Activated T-helper 1 cell treated with anti-CD3 and anti-CD28 coated beads, Interleukin-12 subunit alpha, Interleukin-12 subunit beta, Interleukin-2, Interleukin-4 antibody, amounts not matched to agents 30 ng/mL and 10 ng/mL and 1 ng/mL, durations not matched to agents 14 hours and 24 hours and 36 hours (primary cell): ENCODE measurements at regions not wholly inside any gene's neighbourhood (a gene's known extent, or its start where the extent isn't known, plus 50 kb on each side); places are given as distances from the start of the nearest gene placed in this dataset.

Experiments
- DNase-seq: peaks from one replicate; pipeline ENCODE4 v3.0.0; 2021; ENCODE audit warnings: low spot score
- H3K27ac Mint-ChIP-seq: one replicate; pipeline ENCODE4 v1.8.0; 2021; ENCODE audit warnings: mild to moderate bottlenecking, mixed read lengths
- H3K27me3 Mint-ChIP-seq: one replicate; pipeline ENCODE4 v1.8.0; 2022; ENCODE audit warnings: mild to moderate bottlenecking, moderate library complexity, mixed read lengths; ENCODE audit not compliant: insufficient read depth
- H3K36me3 Mint-ChIP-seq: one replicate; pipeline ENCODE4 v1.8.0; 2021; ENCODE audit warnings: low read depth, mixed read lengths
- H3K4me1 Mint-ChIP-seq: one replicate; pipeline ENCODE4 v1.8.0; 2021; ENCODE audit warnings: low read depth, mixed read lengths
- H3K4me3 Mint-ChIP-seq: one replicate; pipeline ENCODE4 v1.8.0; 2021; ENCODE audit warnings: mild to moderate bottlenecking, moderate library complexity, mixed read lengths
- H3K9me3 Mint-ChIP-seq: one replicate; pipeline ENCODE4 v1.8.0; 2021; ENCODE audit warnings: mixed read lengths
- intact Hi-C: fragments of 100-400 bp; cut with micrococcal nuclease; formaldehyde crosslinking; loops from one replicate; pipeline ENCODE4 v1.15.1; 2024

DNA sequence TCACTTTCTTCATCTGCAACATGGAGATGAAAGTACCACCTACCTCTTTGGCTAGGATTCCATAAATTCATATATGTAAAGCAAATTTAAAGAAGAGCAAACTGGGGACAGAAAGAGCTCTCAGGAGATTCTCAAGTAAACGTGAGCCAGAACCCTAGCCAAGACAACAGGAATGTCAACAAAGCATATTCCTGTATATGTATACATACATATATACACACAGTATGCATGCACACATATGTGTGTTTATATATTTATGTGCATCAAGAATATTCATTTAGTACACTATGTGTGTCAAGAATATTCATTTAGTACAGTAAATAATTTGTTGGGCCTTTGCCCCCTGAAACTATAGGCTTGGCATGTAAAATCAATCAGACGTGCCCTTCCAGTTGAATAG is 574.4 kb upstream of the KLHL29 start:
- Mint-ChIP-seq H3K36me3 (no peaks in the 10 kb centered on the region), H3K4me3 (no peak overlapping the region), H3K9me3 (peaks cover 7% of the 10 kb centered on the region), H3K27me3 (no peaks in the 10 kb centered on the region), H3K4me1 (no peaks in the 10 kb centered on the region), H3K27ac (no peak overlapping the region)
- no peak for DNase-seq
- intact Hi-C loops: no loop called here

DNA sequence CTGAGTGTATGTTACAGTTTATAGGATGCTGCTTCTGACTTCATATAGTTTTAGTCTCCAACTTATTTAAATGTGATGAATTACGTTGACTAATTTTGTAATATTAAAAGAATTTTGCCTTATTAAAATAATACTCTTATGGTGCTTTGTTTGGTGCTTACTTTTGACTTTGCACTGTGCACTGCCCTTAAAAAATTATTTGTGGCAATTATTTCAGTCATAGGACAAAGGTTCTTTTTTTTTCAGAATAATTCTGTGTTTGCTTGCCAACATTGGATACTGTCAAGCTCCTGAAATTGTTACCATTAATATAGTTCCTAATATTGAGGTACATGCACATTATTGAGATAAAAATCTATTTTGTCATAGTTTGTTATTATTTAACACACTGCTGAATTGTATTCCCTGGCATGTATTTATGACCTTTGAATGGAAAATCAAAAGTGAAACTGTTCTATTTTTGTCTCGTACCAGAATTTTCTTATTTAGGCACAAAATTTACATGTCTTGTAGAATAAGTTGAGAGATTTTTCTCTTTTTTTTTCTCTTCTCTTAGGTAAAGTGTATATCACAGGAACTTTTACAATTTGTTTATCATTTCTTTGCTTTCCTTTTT is 572.8 kb upstream of the KLHL29 start:
- no peak for DNase-seq
- intact Hi-C loops: no loop called here
- Mint-ChIP-seq H3K27me3 (no peaks in the 10 kb centered on the region), H3K4me3 (no peak overlapping the region), H3K9me3 (no peaks in the 10 kb centered on the region), H3K4me1 (no peaks in the 10 kb centered on the region), H3K36me3 (no peaks in the 10 kb centered on the region), H3K27ac (no peak overlapping the region)

DNA sequence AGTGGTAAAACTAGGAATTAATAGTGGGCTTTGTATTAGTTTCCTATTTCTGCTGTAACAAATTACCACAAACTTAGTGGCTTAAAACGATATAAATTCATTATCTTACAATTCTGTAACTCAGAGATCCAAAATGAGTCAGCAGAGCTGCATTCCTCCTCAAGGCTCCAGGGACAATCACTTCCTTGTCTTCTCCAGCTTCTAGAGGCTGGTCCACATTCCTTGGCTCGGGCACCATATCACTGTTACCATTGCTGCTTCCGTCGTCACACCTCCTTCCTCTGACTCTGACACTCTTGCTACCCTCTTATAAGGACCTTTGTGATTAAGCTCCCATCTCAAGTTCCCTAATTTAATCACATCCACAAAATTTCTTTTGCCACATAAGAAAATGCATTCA is 567.8 kb upstream of the KLHL29 start:
- Mint-ChIP-seq H3K36me3 (no peaks in the 10 kb centered on the region), H3K27me3 (no peaks in the 10 kb centered on the region), H3K4me3 (no peak overlapping the region), H3K9me3 (no peaks in the 10 kb centered on the region), H3K4me1 (no peaks in the 10 kb centered on the region), H3K27ac (no peak overlapping the region)
- no peak for DNase-seq
- intact Hi-C loops: no loop called here

DNA sequence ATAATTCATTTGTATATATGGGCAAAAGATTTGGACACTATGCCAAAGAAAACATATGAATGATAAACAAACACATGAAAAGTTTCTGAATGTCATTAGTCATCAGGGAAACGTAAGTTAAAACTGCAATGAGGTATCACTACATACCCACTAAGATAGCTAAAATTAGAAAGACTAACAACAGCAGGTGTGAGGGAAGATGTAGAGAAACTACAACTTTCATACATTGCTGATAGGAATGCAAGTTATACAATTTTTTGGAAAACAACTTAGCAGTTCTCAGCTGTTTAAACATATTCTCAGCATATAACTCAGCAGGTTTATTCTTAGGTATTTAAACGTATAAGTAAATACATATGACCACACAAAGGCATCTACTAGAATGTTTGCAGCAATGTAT is 563.5 kb upstream of the KLHL29 start:
- intact Hi-C loops: no loop called here
- Mint-ChIP-seq H3K27ac (no peak overlapping the region), H3K4me1 (no peaks in the 10 kb centered on the region), H3K4me3 (no peak overlapping the region), H3K36me3 (no peaks in the 10 kb centered on the region), H3K27me3 (no peaks in the 10 kb centered on the region), H3K9me3 (no peaks in the 10 kb centered on the region)
- DNase-seq: no peak

DNA sequence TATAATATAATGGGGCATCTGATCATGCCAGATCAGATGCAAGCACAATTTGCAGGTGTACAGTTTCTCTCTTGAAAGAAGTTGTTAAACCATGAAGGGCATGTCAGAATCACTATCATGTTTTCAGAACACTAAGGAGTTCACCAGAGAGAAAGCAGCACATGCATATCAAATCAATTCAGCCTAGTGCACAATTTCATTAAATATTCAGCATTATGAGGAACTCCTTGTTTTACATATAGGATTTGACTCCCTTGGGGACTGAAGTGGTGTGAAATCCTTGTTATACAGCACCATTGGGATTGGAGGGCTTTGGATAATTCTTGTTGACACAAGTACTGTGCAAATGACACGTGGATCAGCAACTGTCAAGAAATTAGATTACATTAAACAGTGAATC is 562.1 kb upstream of the KLHL29 start:
- H3K4me3 Mint-ChIP-seq: no peak overlapping the region
- H3K4me1 Mint-ChIP-seq: no peaks in the 10 kb centered on the region
- H3K27me3 Mint-ChIP-seq: no peaks in the 10 kb centered on the region
- intact Hi-C loops: no loop called here
- no peaks in the 10 kb centered on the region for H3K36me3 Mint-ChIP-seq
- no peaks in the 10 kb centered on the region for H3K9me3 Mint-ChIP-seq
- no peak overlapping the region for H3K27ac Mint-ChIP-seq
- DNase-seq: no peak

DNA sequence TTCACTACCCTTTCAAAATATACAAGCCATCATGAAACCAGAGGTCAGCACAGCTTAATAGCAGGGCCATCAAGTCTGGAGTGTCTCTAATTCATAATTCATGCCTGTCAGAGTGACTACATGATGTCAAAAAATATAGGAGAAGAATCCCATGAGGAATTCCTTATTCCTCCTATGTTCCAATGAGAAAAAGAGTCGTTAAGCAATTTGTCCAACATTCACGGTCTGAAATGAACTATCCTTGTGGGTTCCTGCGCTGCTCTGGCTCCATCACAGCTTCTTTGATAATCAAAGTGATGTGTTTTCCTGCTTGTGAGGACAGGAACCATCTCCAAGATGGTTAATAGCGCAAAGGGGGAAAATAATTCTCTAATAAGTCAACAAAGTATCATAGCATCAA is 560.4 kb upstream of the KLHL29 start:
- Mint-ChIP-seq H3K27me3 (no peaks in the 10 kb centered on the region), H3K4me3 (no peak overlapping the region), H3K4me1 (no peaks in the 10 kb centered on the region), H3K9me3 (no peaks in the 10 kb centered on the region), H3K36me3 (no peaks in the 10 kb centered on the region), H3K27ac (no peak overlapping the region)
- intact Hi-C loops: no loop called here
- DNase-seq: no peak

DNA sequence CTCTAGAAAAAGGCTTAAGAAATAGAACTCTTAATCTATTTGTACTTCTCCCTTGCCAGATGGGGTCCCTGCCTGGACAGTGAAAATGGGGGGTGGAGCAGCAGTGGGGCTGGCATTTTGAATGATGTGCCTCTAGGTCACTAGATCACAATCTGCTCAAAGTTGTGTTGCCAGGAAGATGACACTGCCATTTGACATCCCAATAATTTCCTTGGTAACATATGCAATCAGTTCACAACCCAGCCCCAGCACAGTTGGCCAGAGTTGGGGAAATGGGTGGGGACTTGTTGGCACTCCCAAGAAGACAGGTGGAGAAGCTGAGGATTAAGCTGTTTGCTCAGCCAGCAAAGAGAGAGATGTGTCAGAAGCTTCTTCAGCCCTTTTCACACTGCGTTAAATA is 558.3 kb upstream of the KLHL29 start:
- no peaks in the 10 kb centered on the region for H3K9me3 Mint-ChIP-seq
- H3K4me1 Mint-ChIP-seq: no peaks in the 10 kb centered on the region

DNA sequence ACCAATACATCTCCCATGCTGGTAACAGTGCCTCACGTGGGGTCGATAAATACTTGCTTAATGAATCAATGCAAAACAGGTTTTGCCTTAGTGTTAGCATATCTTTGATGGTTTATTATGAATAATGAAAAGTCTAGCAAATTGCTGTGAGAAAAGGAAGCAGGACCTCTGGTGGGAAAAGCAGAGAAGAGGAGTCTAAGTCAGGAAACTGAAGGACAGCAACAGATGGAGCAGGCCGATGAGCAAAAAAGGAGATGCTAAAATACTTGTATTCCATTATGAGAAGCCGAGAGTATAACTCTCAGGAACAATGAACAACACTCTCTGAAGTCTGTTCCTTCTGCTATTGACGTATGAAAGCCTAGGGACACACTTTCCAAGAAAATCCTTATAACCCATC is 555.2 kb upstream of the KLHL29 start:
- intact Hi-C loops: no loop called here
- Mint-ChIP-seq H3K4me3 (no peak overlapping the region), H3K27me3 (no peaks in the 10 kb centered on the region), H3K36me3 (no peaks in the 10 kb centered on the region), H3K9me3 (no peaks in the 10 kb centered on the region), H3K27ac (no peak overlapping the region), H3K4me1 (no peaks in the 10 kb centered on the region)
- no peak for DNase-seq

More for the DNA sequence above, 558.3 kb upstream of the KLHL29 start:
- no peak for DNase-seq
- Mint-ChIP-seq H3K36me3 (no peaks in the 10 kb centered on the region), H3K4me3 (no peak overlapping the region), H3K27ac (no peak overlapping the region), H3K27me3 (no peaks in the 10 kb centered on the region)
- intact Hi-C loops: no loop called here

DNA sequence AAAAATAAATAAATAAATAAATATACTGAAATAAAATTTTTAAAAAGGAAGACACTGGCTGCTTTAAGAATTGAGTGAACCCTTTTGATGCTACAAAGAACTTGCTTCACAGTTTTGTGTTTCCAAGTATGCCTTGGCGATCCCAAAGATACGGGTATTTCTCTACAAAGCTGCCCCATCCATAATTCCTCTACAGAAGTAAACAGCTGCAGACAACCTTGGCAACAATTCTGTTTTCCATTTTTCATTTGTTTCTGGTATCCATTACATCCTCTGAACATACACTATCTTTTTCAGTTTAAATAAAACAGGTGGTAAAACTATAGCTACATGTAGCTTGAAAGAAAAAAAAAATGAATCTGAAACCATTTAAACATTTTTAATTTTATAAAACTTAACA is 552.8 kb upstream of the KLHL29 start:
- no peak overlapping the region for H3K4me3 Mint-ChIP-seq
- DNase-seq: no peak
- H3K27me3 Mint-ChIP-seq: no peaks in the 10 kb centered on the region
- intact Hi-C loops: no loop called here
- no peak overlapping the region for H3K27ac Mint-ChIP-seq
- H3K36me3 Mint-ChIP-seq: no peaks in the 10 kb centered on the region
- no peaks in the 10 kb centered on the region for H3K9me3 Mint-ChIP-seq
- H3K4me1 Mint-ChIP-seq: no peaks in the 10 kb centered on the region

DNA sequence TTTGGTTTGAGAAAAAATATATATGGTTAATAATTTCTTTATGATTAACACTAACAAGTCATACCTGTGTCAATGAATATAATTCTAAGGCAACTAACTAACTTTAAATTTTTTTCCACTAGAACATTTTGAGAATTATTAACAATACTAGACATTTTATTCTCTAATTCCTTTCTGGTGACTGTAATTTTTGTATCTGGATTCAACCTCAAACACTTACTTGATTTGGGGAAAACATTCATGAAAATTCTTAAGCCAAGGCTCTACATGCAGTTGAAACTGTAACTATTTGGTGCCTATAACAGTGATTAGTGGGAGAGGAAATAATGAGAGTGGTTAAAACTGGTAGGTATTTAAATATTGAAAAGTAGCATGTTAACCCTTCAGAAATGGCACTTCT is 546.5 kb upstream of the KLHL29 start:
- intact Hi-C loops: no loop called here
- no peaks in the 10 kb centered on the region for H3K36me3 Mint-ChIP-seq
- H3K9me3 Mint-ChIP-seq: no peaks in the 10 kb centered on the region
- no peak for DNase-seq
- no peak overlapping the region for H3K27ac Mint-ChIP-seq
- no peaks in the 10 kb centered on the region for H3K27me3 Mint-ChIP-seq
- no peak overlapping the region for H3K4me3 Mint-ChIP-seq
- H3K4me1 Mint-ChIP-seq: no peaks in the 10 kb centered on the region

DNA sequence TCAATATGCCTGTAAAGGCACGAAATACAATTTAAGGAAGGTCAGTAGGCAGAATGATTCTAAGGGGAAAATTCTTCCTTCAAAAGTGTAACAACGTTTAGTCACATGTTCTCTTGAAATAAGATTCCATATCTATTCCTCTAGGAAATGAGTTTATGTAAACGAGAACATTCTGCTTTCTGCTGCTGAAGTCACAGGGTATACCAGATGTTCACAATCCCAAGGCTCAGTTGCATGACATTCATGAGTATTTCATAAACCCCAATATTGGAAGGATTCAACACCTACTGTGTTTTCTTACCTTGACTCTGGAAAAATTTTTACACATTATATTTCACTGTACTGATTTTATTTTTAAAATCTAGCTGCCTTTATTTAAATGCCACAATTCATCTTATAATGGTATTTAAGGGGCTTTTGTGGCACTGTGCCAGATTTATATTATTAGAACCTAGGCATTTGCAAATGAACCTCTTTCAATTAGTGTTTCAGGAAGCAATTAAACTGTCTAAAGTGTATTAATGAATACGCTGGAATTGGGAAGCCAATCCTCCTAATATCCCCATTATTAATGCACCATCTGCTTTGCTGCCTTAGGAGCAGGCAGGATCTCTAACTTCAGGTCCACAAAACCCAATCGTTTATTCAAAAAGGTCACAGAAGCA is 542.6 kb upstream of the KLHL29 start:
- H3K27me3 Mint-ChIP-seq: no peaks in the 10 kb centered on the region
- no peaks in the 10 kb centered on the region for H3K36me3 Mint-ChIP-seq
- H3K4me3 Mint-ChIP-seq: no peak overlapping the region
- H3K4me1 Mint-ChIP-seq: no peaks in the 10 kb centered on the region
- DNase-seq: no peak
- intact Hi-C loops: no loop called here
- H3K9me3 Mint-ChIP-seq: no peaks in the 10 kb centered on the region
- no peak overlapping the region for H3K27ac Mint-ChIP-seq

DNA sequence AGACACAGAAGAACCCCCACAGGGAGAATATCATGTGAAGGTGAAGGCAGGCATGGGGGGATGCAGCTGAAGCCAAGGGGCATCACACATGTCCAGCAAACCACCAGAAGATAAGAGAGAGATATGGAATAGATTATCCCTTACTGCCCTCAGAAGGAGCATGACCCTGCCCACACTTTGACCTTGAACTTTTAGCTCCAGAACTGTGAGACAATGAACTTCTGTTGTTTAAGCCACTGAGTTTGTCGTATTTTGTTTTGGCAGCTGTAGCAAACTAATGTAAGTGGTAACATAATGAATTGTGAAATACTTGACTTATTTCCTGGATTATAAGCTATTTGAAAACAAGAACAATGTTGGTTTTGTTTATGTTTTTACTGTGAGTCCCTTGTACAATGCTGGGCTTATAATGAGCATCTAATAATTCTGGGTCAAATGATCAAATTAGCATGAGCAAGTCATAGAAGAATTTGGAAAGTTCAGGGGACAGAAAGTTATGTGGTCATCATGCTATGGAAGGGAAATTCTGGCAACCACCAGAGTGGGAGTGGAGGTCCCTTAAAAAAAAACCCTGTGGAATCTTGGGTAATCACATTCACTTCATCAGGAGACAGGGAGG is 541.0 kb upstream of the KLHL29 start:
- Mint-ChIP-seq H3K27ac (no peak overlapping the region), H3K9me3 (no peaks in the 10 kb centered on the region), H3K4me3 (no peak overlapping the region), H3K27me3 (no peaks in the 10 kb centered on the region), H3K36me3 (no peaks in the 10 kb centered on the region), H3K4me1 (no peaks in the 10 kb centered on the region)
- DNase-seq: no peak
- intact Hi-C loops: no loop called here

DNA sequence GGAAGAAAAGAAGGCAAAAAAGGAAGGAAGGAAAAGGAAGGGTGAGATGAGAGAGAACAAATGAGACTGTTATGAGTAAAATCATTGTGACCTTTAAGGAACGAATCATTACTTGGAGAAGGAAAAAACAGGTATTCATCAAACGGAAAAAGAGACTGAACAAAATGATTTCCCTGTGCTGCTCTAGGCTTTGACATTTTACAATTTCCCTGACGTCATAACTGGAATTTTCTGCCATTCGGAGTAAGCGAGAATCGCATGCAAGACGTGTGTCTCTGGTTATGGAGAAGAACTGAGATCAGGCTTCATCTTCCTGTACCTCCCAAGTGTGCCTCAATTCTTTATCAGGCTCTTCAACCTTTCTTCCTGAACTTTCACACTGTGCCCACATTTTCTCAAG is 534.7 kb upstream of the KLHL29 start:
- H3K4me3 Mint-ChIP-seq: no peak overlapping the region

More for the DNA sequence above, 534.7 kb upstream of the KLHL29 start:
- Mint-ChIP-seq H3K27me3 (no peaks in the 10 kb centered on the region), H3K9me3 (no peaks in the 10 kb centered on the region), H3K27ac (no peak overlapping the region), H3K4me1 (no peaks in the 10 kb centered on the region), H3K36me3 (no peaks in the 10 kb centered on the region)
- no peak for DNase-seq
- intact Hi-C loops: no loop called here
